HEK293 (cell line): ENCODE measurements at regions not wholly inside any gene's neighbourhood (a gene's known extent, or its start where the extent isn't known, plus 50 kb on each side); places are given as distances from the start of the nearest gene placed in this dataset.

ENCODE experiments used
- CTCF ChIA-PET: fragments of 350-600 bp; formaldehyde crosslinking; extraction: SDS; loops from one replicate; lab custom pipeline; 2021; ENCODE audit warnings: antibody characterized with exemption; lab: Yijun Ruan, JAX
- POLR2A ChIA-PET: fragments of 300-600 bp; formaldehyde crosslinking; extraction: SDS; loops from one replicate; lab custom pipeline; 2020; ENCODE audit warnings: antibody characterized with exemption, inconsistent platforms; lab: Yijun Ruan, JAX
- H3K27ac ChIP-seq: fragments of 200-500 bp; sonication (Bioruptor generic); 2 replicates; pipeline ENCODE4 v1.5.1; 2014; ENCODE audit warnings: low read depth, low read length, control low read depth, inconsistent platforms; ENCODE audit errors: extremely low read depth
- H3K36me3 ChIP-seq, 2 experiments: fragments of 200-500 bp in 1 of 2; sonication (Bioruptor generic) in 1 of 2; 1 replicate in 1 of 2; 2 replicates in 1 of 2; pipeline ENCODE4 v1.5.1; 2014 to 2017; ENCODE audit warnings: inconsistent platforms in 2 of 2, low read length in 2 of 2; ENCODE audit not compliant: control insufficient read depth in 2 of 2, insufficient read depth in 1 of 2
- H3K4me1 ChIP-seq: fragments of 200-500 bp; sonication (Bioruptor generic); 2 replicates; pipeline ENCODE4 v1.5.1; 2014; ENCODE audit warnings: mild to moderate bottlenecking, low read length, inconsistent platforms; ENCODE audit not compliant: control insufficient read depth, insufficient read depth
- H3K4me3 ChIP-seq: 2 replicates; pipeline ENCODE4 v1.5.1; 2011; ENCODE audit warnings: low read depth, mild to moderate bottlenecking, control low read depth, low read length, moderate library complexity
- H3K9me3 ChIP-seq: fragments of 200-500 bp; sonication (Bioruptor generic); 2 replicates; pipeline ENCODE4 v1.5.1; 2014; ENCODE audit warnings: low read depth, low read length, inconsistent platforms; ENCODE audit not compliant: control insufficient read depth, insufficient read depth
- REPIN1 ChIP-seq: fragments of 450-650 bp; formaldehyde crosslinking; IDR thresholded peaks from 2 replicates; pipeline ENCODE4 v1.5.1; 2017; ENCODE audit warnings: missing biosample characterization, missing genetic modification characterization, low read depth
- SCRT2 ChIP-seq: fragments of 450-650 bp; formaldehyde crosslinking; IDR thresholded peaks from 2 replicates; pipeline ENCODE4 v1.5.1; 2016; ENCODE audit warnings: missing biosample characterization, missing genetic modification characterization
- SETDB1 ChIP-seq: IDR thresholded peaks from one replicate; pipeline ENCODE4 v1.6.1; 2017; ENCODE audit warnings: mild to moderate bottlenecking, low read length, moderate library complexity, mixed read lengths; ENCODE audit not compliant: insufficient read length
- ZNF132 ChIP-seq: fragments of 450-650 bp; formaldehyde crosslinking; IDR thresholded peaks from 2 replicates; pipeline ENCODE4 v1.5.1; 2017; ENCODE audit warnings: missing biosample characterization, missing genetic modification characterization, borderline replicate concordance
- ZNF140 ChIP-seq: fragments of 450-650 bp; formaldehyde crosslinking; IDR thresholded peaks from 2 replicates; pipeline ENCODE4 v1.5.1; 2016; ENCODE audit warnings: missing biosample characterization, missing genetic modification characterization
- ZNF169 ChIP-seq: fragments of 450-650 bp; formaldehyde crosslinking; IDR thresholded peaks from 2 replicates; pipeline ENCODE4 v1.5.1; 2016; ENCODE audit warnings: missing biosample characterization, missing genetic modification characterization
- ZNF175 ChIP-seq: fragments of 450-650 bp; formaldehyde crosslinking; IDR thresholded peaks from 2 replicates; pipeline ENCODE4 v1.5.1; 2016; ENCODE audit warnings: missing biosample characterization, missing genetic modification characterization
- ZNF221 ChIP-seq: fragments of 450-650 bp; formaldehyde crosslinking; IDR thresholded peaks from 2 replicates; pipeline ENCODE4 v1.5.1; 2017; ENCODE audit warnings: missing biosample characterization, missing genetic modification characterization, borderline replicate concordance
- ZNF335 ChIP-seq: fragments of 450-650 bp; formaldehyde crosslinking; conservative IDR thresholded peaks from 2 replicates; pipeline ENCODE4 v1.5.1; 2016; ENCODE audit warnings: missing biosample characterization, missing genetic modification characterization
- ZNF473 ChIP-seq: fragments of 450-650 bp; formaldehyde crosslinking; IDR thresholded peaks from 2 replicates; pipeline ENCODE4 v1.5.1; 2017; ENCODE audit warnings: missing biosample characterization, missing genetic modification characterization
- ZNF501 ChIP-seq: fragments of 450-650 bp; formaldehyde crosslinking; IDR thresholded peaks from 2 replicates; pipeline ENCODE4 v1.5.1; 2016; ENCODE audit warnings: missing biosample characterization, missing genetic modification characterization
- ZNF514 ChIP-seq: fragments of 450-650 bp; formaldehyde crosslinking; IDR thresholded peaks from 2 replicates; pipeline ENCODE4 v1.5.1; 2016; ENCODE audit warnings: missing biosample characterization, missing genetic modification characterization
- ZNF529 ChIP-seq: fragments of 450-650 bp; formaldehyde crosslinking; IDR thresholded peaks from 2 replicates; pipeline ENCODE4 v1.5.1; 2017; ENCODE audit warnings: missing genetic modification characterization, missing biosample characterization; ENCODE audit not compliant: insufficient replicate concordance
- ZNF629 ChIP-seq: fragments of 450-650 bp; formaldehyde crosslinking; IDR thresholded peaks from 2 replicates; pipeline ENCODE4 v1.5.1; 2017; ENCODE audit warnings: missing biosample characterization, missing genetic modification characterization
- ZNF747 ChIP-seq: fragments of 450-650 bp; formaldehyde crosslinking; IDR thresholded peaks from 2 replicates; pipeline ENCODE4 v1.5.1; 2016; ENCODE audit warnings: missing biosample characterization, missing genetic modification characterization
- ZNF76 ChIP-seq: fragments of 450-650 bp; formaldehyde crosslinking; IDR thresholded peaks from 2 replicates; pipeline ENCODE4; 2016; ENCODE audit warnings: low read depth, missing biosample characterization, missing genetic modification characterization, borderline replicate concordance
- ZNF830 ChIP-seq: fragments of 450-650 bp; IDR thresholded peaks from 2 replicates; pipeline ENCODE4 v1.5.0; 2018; ENCODE audit warnings: missing biosample characterization, missing genetic modification characterization, low read depth, mild to moderate bottlenecking, moderate library complexity
- TF ChIP-seq, protein P1 (sequence below): fragments of 450-650 bp; formaldehyde crosslinking; IDR thresholded peaks from 2 replicates; pipeline ENCODE4 v1.5.0; 2017; ENCODE audit warnings: missing biosample characterization, missing genetic modification characterization, borderline replicate concordance
- TF ChIP-seq, protein P2 (sequence below): fragments of 450-650 bp; formaldehyde crosslinking; IDR thresholded peaks from 2 replicates; pipeline ENCODE4 v1.5.1; 2016; ENCODE audit warnings: missing biosample characterization, missing genetic modification characterization

DNA sequence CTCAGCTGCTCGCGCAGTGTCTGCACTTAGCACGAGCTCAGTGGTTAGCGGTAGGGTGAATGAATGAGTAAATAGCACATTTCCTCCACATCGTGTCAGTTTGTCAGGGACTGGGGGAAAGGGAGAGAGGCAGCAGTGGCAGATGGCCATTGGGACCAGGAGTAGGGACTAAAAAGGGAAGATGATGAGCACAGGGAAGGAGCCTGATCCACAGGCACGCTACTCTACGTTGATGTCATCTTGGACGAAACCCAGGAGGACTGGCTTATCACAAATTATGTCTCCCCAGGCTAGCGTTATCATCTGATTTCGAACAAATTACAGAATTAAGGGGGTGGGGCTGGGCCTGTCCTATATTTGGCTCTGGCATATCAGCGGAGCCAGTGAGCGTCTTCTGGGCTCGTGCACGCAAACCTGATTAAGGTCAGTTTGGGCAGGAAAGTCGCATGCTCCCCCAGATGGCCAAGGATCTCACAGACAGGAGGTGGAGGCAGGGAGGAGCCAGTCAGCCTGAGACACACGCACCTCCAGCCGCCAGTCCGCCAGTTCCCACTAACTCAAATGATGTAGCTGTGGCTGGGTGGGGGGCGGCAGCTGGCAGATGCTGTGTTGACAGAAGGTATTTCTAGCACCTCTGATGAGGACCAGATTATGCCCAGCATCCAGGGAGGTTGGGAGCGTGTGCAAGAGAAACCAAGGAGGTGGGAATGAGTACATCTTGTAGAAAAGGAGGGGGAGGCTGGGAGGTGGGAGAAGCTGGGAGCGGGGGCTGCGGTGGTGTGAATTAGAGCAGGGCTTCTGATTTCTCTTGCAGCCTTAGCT, 97.4 kb upstream of the PRDM11 start:
- POLR2A ChIA-PET: no interaction called here
- H3K4me3 ChIP-seq: no peak overlapping the region
- H3K4me1 ChIP-seq: no peaks in the 10 kb centered on the region
- no peaks in the 10 kb centered on the region for H3K36me3 ChIP-seq
- no peak overlapping the region for H3K27ac ChIP-seq
- CTCF ChIA-PET: no interaction called here
- TF ChIP-seq, protein P1, sequence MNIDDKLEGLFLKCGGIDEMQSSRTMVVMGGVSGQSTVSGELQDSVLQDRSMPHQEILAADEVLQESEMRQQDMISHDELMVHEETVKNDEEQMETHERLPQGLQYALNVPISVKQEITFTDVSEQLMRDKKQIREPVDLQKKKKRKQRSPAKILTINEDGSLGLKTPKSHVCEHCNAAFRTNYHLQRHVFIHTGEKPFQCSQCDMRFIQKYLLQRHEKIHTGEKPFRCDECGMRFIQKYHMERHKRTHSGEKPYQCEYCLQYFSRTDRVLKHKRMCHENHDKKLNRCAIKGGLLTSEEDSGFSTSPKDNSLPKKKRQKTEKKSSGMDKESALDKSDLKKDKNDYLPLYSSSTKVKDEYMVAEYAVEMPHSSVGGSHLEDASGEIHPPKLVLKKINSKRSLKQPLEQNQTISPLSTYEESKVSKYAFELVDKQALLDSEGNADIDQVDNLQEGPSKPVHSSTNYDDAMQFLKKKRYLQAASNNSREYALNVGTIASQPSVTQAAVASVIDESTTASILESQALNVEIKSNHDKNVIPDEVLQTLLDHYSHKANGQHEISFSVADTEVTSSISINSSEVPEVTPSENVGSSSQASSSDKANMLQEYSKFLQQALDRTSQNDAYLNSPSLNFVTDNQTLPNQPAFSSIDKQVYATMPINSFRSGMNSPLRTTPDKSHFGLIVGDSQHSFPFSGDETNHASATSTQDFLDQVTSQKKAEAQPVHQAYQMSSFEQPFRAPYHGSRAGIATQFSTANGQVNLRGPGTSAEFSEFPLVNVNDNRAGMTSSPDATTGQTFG (tag by site-specific recombination): no peak
- TF ChIP-seq ZNF514 (tag by site-specific recombination) (no peak), ZNF335 (no peak), ZNF132 (tag by site-specific recombination) (no peak), ZNF175 (tag by site-specific recombination) (no peak)
- TF ChIP-seq, all 188 proteins: peak for 0
- H3K9me3 ChIP-seq: no peaks in the 10 kb centered on the region

DNA sequence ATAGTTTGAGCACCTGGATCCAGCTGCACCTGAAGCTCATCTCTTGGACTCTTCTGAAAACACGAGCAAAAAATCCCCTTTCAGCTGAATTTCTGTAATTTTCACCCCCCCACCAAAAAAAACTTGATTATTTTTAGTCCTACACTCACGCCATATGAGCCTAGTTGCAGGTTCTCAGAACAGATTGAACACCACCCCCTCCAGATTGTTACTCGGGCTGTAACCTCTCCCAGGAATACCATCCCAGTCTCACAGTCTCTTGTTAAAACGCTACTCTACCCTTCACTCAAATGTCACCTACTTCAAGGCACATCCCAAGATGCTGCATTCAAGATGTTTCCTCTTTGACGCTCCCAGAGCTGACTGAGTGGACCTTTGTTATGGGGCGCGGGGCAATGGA, 96.3 kb upstream of the PRDM11 start:
- Histone ChIP-seq H3K9me3 (no peaks in the 10 kb centered on the region), H3K4me3 (no peak overlapping the region), H3K36me3 (no peaks in the 10 kb centered on the region), H3K4me1 (no peaks in the 10 kb centered on the region), H3K27ac (no peak overlapping the region)
- ChIA-PET CTCF (interaction anchor here (0.6 to 0.7 kb wide), 2 partner anchors 122 to 123 kb away, joined by 3 to 5 read pairs; no protein-coding TSS in a partner anchor), POLR2A (no interaction called here)
- TF ChIP-seq ZNF169 (tag by site-specific recombination) (no peak), ZNF221 (no peak), ZNF629 (tag by site-specific recombination) (no peak)
- TF ChIP-seq, protein P1 (tag by site-specific recombination): no peak

DNA sequence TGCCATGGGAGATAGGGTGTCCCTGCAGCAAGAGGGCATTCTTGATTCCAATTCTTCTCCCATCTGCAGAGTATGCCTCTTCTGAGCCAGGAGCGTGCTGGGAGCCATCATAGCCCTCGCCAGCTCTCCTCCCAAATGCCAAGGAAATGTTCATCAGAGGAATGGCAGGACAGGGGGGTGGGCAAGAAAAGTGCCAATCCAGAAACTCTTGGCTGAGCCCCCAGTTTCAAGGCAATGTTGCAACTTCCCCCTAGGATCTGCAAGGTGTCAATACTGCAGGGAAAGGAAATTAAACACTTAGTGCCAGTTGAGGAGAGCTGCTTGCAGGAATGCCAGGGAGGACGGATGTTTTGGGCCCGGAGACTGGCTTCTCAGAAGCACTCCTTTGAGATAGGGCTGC, 94.8 kb upstream of the PRDM11 start:
- H3K27ac ChIP-seq: no peak overlapping the region
- POLR2A ChIA-PET: no interaction called here
- H3K9me3 ChIP-seq: no peaks in the 10 kb centered on the region
- TF ChIP-seq ZNF76 (tag by site-specific recombination): no peak
- H3K4me3 ChIP-seq: no peak overlapping the region
- no peaks in the 10 kb centered on the region for H3K4me1 ChIP-seq
- CTCF ChIA-PET: no interaction called here
- no peaks in the 10 kb centered on the region for H3K36me3 ChIP-seq

DNA sequence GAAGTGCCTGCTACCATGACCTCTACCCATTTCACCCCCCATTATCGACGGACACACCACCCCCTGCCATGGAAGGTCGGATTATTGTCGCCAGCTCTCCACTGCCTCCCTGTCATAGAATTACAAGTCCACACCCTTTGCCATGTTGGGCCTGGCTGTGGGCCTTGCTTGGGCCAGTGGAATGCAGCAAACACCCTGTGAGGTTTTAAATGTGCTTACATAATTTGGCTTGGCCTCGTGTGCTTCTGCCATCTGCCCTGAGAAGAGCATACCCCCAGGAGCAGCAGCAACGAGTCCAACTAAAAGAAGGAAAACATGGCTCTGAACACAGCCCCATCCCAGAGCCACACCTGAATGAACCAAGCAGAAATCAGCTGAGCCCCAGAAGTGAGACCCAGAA, 94.1 kb upstream of the PRDM11 start:
- CTCF ChIA-PET: interaction anchor here (0.6 kb wide), 1 partner anchor 62 kb away, joined by 3 read pairs; no protein-coding TSS in a partner anchor

More for the DNA sequence above, 94.1 kb upstream of the PRDM11 start:
- Histone ChIP-seq H3K27ac (no peak overlapping the region), H3K4me3 (no peak overlapping the region), H3K36me3 (no peaks in the 10 kb centered on the region)
- POLR2A ChIA-PET: no interaction called here
- TF ChIP-seq SETDB1: no peak
- TF ChIP-seq, protein P2, sequence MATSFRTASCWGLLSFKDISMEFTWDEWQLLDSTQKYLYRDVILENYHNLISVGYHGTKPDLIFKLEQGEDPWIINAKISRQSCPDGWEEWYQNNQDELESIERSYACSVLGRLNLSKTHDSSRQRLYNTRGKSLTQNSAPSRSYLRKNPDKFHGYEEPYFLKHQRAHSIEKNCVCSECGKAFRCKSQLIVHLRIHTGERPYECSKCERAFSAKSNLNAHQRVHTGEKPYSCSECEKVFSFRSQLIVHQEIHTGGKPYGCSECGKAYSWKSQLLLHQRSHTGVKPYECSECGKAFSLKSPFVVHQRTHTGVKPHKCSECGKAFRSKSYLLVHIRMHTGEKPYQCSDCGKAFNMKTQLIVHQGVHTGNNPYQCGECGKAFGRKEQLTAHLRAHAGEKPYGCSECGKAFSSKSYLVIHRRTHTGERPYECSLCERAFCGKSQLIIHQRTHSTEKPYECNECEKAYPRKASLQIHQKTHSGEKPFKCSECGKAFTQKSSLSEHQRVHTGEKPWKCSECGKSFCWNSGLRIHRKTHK (tag by site-specific recombination): no peak
- no peak for TF ChIP-seq ZNF473 (tag by site-specific recombination)
- no peak for TF ChIP-seq SCRT2 (tag by site-specific recombination)
- no peak for TF ChIP-seq ZNF747 (tag by site-specific recombination)
- TF ChIP-seq ZNF830: no peak
- TF ChIP-seq ZNF501 (tag by site-specific recombination): no peak
- no peak for TF ChIP-seq ZNF529
- TF ChIP-seq REPIN1 (tag by site-specific recombination): no peak
- no peak for TF ChIP-seq ZNF221
- TF ChIP-seq ZNF140 (tag by site-specific recombination): no peak
- TF ChIP-seq, all 188 proteins: peak for 0
- H3K4me1 ChIP-seq: no peaks in the 10 kb centered on the region
- no peaks in the 10 kb centered on the region for H3K9me3 ChIP-seq
